ENCODE measurements at regions not wholly inside any gene's neighbourhood (a gene's known extent, or its start where the extent isn't known, plus 50 kb on each side); places are given as distances from the start of the nearest gene placed in this dataset.

GRCh38 chr6:170053966-170054661, 236.8 kb downstream of the DLL1 start:
- DNase-seq, result no peak

GRCh38 chr6:170052991-170053821, 237.7 kb downstream of the DLL1 start:
- no peak for DNase-seq

- no peak for DNase-seq
Observed at GRCh38 chr6:170051229-170052172, 239.4 kb downstream of the DLL1 start.

GRCh38 chr6:170050591-170051041, 240.3 kb downstream of the DLL1 start:
- DNase-seq, result no peak

GRCh38 chr6:170049641-170050561, 241.0 kb downstream of the DLL1 start:
- DNase-seq, result peak; percentile 64

GRCh38 chr6:170048615-170049256, 242.1 kb downstream of the DLL1 start:
- peak; percentile 78 for DNase-seq

- no peak for DNase-seq
Observed at GRCh38 chr6:170047823-170048222, 243.1 kb downstream of the DLL1 start.

GRCh38 chr6:170046791-170047626, 243.9 kb downstream of the DLL1 start:
- DNase-seq, result peak; percentile 65

- DNase-seq, result no peak
Observed at GRCh38 chr6:170045981-170046667, 244.8 kb downstream of the DLL1 start.

- no peak for DNase-seq
Observed at GRCh38 chr6:170045563-170045960, 245.3 kb downstream of the DLL1 start.

GRCh38 chr6:170044836-170045562, 245.9 kb downstream of the DLL1 start:
- no peak for DNase-seq

GRCh38 chr6:170043881-170044790, 246.7 kb downstream of the DLL1 start:
- DNase-seq, result no peak

- DNase-seq, result no peak
Observed at GRCh38 chr6:170043150-170043819, 247.6 kb downstream of the DLL1 start.

- no peak for DNase-seq
Observed at GRCh38 chr6:170042596-170043118, 248.2 kb downstream of the DLL1 start.

GRCh38 chr6:170042123-170042522, 248.8 kb downstream of the DLL1 start:
- no peak for DNase-seq

GRCh38 chr6:170041526-170041925, 249.4 kb downstream of the DLL1 start:
- DNase-seq, result no peak

- DNase-seq, result no peak
Observed at GRCh38 chr6:170040906-170041305, 250.0 kb downstream of the DLL1 start.
